Sigmoid colon (tissue), 6 donors: ENCODE measurements at regions not wholly inside any gene's neighbourhood (a gene's known extent, or its start where the extent isn't known, plus 50 kb on each side); places are given as distances from the start of the nearest gene placed in this dataset.

Source experiments
- DNase-seq: peaks from one replicate; pipeline ENCODE4 v3.0.0-alpha.2; 2019
- H3K27ac ChIP-seq, 4 donors: fragments of 200-600 bp; sonication (generic); one replicate each; pipeline ENCODE4 v1.5.1; 2016 to 2019; ENCODE audit warnings: mild to moderate bottlenecking in 1 of 4
- H3K27me3 ChIP-seq, 3 donors: fragments of 200-600 bp; sonication (generic); one replicate each; pipeline ENCODE4 v1.5.1; 2019; ENCODE audit warnings: mild to moderate bottlenecking in 1 of 3
- H3K36me3 ChIP-seq, 4 donors: fragments of 200-600 bp; sonication (generic); one replicate each; pipeline ENCODE4 v1.5.1; 2016 to 2019
- H3K4me1 ChIP-seq, 4 donors: fragments of 200-600 bp; sonication (generic); one replicate each; pipeline ENCODE4 v1.5.1; 2017 to 2019
- H3K4me3 ChIP-seq, 4 donors: fragments of 200-600 bp; sonication (generic); one replicate each; pipeline ENCODE4 v1.5.1; 2017 to 2019; ENCODE audit warnings: mild to moderate bottlenecking in 2 of 4, moderate library complexity in 1 of 4
- H3K9me3 ChIP-seq, 4 donors: fragments of 200-600 bp in 3 of 4; sonication (generic) in 3 of 4; one replicate each; pipeline versions ENCODE4 v1.5.1 to v1.6.1; 2013 to 2019
- EP300 ChIP-seq, 4 donors: sonication (generic); formaldehyde crosslinking; IDR thresholded peaks; one replicate each; pipeline ENCODE4 v1.6.1; 2017; ENCODE audit warnings: antibody characterized with exemption in 4 of 4
- POLR2A ChIP-seq, 2 donors: fragments of 450-650 bp; IDR thresholded peaks; one replicate each; pipeline ENCODE4 v1.6.1; 2016; ENCODE audit warnings: antibody characterized with exemption in 2 of 2, mild to moderate bottlenecking in 2 of 2, moderate library complexity in 2 of 2
- POLR2AphosphoS5 ChIP-seq, 4 donors: sonication (generic); formaldehyde crosslinking; IDR thresholded peaks; one replicate each; pipeline ENCODE4 v1.6.1; 2017; ENCODE audit warnings: antibody characterized with exemption in 4 of 4
- WGBS, 2 donors: extraction: QIAGEN DNeasy Blood & Tissue Kit; methylation state at CpG; one replicate each; pipeline ENCODE4 v1.1.7; 2013; 5-methylcytosine and 5-hydroxymethylcytosine counted together
- intact Hi-C: fragments of 100-400 bp; cut with DNase I; formaldehyde crosslinking; loops from one replicate; pipeline ENCODE4 v1.15.1; 2023
- TF ChIP-seq, protein P1 (sequence below), 4 experiments: fragments of 450-650 bp in 3 of 4; fragments of 200-600 bp in 1 of 4; IDR thresholded peaks; one replicate each; pipeline ENCODE4 v1.5.1; 2016 to 2019; ENCODE audit warnings: antibody characterized with exemption in 4 of 4, mild to moderate bottlenecking in 3 of 4, moderate library complexity in 2 of 4
- donor health status: healthy with polysubstance abuse.
- donor health status: healthy.

DNA sequence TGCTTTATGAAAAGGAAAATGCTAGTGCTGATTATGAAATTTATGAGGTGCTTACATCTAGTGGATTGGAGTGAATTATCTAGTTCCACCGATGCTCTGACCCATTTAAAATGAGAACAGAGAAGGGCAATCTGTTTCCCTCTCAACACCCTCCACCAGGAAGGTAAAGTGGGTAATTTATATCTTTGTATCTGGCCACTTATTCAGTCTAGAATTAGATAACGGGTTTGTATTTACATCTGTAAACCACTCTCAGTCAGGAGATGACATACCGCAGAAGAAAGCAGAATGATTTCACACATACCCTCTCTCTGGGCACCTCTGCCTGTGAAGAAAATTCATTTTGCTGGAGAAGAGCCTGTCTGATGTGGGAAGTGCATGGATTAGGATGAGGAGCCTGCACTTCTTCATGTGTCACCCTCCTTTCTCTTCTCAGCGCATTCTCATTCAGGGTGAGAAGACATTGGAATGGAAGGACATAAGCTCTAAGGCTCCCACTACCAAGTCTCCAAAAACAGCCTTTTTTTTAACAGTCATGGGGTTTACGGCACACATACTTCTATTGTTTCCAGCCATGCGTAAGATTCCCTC is 646.7 kb upstream of the SALL1 start:
- 75 to 88% methylated on average over 6 of the region's 6 CpGs for WGBS, 2 donors
- no peak overlapping the region for H3K27ac ChIP-seq
- no peak overlapping the region for H3K4me3 ChIP-seq
- intact Hi-C loops: no loop called here
- H3K4me1 ChIP-seq: no peaks in the 10 kb centered on the region
- no peaks in the 10 kb centered on the region for H3K9me3 ChIP-seq
- no peaks in the 10 kb centered on the region for H3K36me3 ChIP-seq
- no peak for DNase-seq
- TF ChIP-seq POLR2AphosphoS5 (IDR thresholded peaks at IDR 0.05) (no peak), EP300 (IDR thresholded peaks at IDR 0.05) (no peak), POLR2A (IDR thresholded peaks at IDR 0.05) (no peak)
- TF ChIP-seq, protein P1, sequence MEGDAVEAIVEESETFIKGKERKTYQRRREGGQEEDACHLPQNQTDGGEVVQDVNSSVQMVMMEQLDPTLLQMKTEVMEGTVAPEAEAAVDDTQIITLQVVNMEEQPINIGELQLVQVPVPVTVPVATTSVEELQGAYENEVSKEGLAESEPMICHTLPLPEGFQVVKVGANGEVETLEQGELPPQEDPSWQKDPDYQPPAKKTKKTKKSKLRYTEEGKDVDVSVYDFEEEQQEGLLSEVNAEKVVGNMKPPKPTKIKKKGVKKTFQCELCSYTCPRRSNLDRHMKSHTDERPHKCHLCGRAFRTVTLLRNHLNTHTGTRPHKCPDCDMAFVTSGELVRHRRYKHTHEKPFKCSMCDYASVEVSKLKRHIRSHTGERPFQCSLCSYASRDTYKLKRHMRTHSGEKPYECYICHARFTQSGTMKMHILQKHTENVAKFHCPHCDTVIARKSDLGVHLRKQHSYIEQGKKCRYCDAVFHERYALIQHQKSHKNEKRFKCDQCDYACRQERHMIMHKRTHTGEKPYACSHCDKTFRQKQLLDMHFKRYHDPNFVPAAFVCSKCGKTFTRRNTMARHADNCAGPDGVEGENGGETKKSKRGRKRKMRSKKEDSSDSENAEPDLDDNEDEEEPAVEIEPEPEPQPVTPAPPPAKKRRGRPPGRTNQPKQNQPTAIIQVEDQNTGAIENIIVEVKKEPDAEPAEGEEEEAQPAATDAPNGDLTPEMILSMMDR (IDR thresholded peaks at IDR 0.05): no peak
- no peaks in the 10 kb centered on the region for H3K27me3 ChIP-seq

- no peak for TF ChIP-seq POLR2A (IDR thresholded peaks at IDR 0.05)
- no peak for TF ChIP-seq EP300 (IDR thresholded peaks at IDR 0.05)
- TF ChIP-seq, protein P1 (IDR thresholded peaks at IDR 0.05): no peak
- no peak for TF ChIP-seq POLR2AphosphoS5 (IDR thresholded peaks at IDR 0.05)
- 81% methylated on average over 3 of the region's 3 CpGs for WGBS, 2 donors
- no peak for DNase-seq
- no peaks in the 10 kb centered on the region for H3K4me1 ChIP-seq
- no peak overlapping the region for H3K27ac ChIP-seq
- no peaks in the 10 kb centered on the region for H3K9me3 ChIP-seq
- no peaks in the 10 kb centered on the region for H3K27me3 ChIP-seq
- H3K36me3 ChIP-seq: no peaks in the 10 kb centered on the region
- no peak overlapping the region for H3K4me3 ChIP-seq
- intact Hi-C loops: no loop called here
Observed at GRCh38 chr16:51779240-51779639, 628.2 kb upstream of the SALL1 start.

- TF ChIP-seq POLR2A (IDR thresholded peaks at IDR 0.05) (no peak), POLR2AphosphoS5 (IDR thresholded peaks at IDR 0.05) (no peak), EP300 (IDR thresholded peaks at IDR 0.05) (no peak)
- TF ChIP-seq, protein P1 (IDR thresholded peaks at IDR 0.05): no peak
- WGBS, 2 donors: 75 to 85% methylated on average over 22 of the region's 22 CpGs
Observed at GRCh38 chr16:51773071-51773890, 622.2 kb upstream of the SALL1 start.

GRCh38 chr16:51766739-51767138 is 615.7 kb upstream of the SALL1 start:
- peaks cover 0 to 23% (median 0%) of the 10 kb centered on the region in 3 donors for H3K27me3 ChIP-seq
- no peaks in the 10 kb centered on the region for H3K36me3 ChIP-seq
- 41 to 53% methylated on average over 2 of the region's 2 CpGs for WGBS, 2 donors
- no peak for TF ChIP-seq POLR2AphosphoS5 (IDR thresholded peaks at IDR 0.05)
- TF ChIP-seq, protein P1 (IDR thresholded peaks at IDR 0.05): no peak
- TF ChIP-seq EP300 (IDR thresholded peaks at IDR 0.05): no peak
- TF ChIP-seq POLR2A (IDR thresholded peaks at IDR 0.05): no peak
- DNase-seq: no peak
- intact Hi-C loops: no loop called here
- no peaks in the 10 kb centered on the region for H3K9me3 ChIP-seq
- no peak overlapping the region for H3K27ac ChIP-seq
- H3K4me1 ChIP-seq: peaks cover 0 to 4% (median 1%) of the 10 kb centered on the region in 4 donors
- H3K4me3 ChIP-seq: no peak overlapping the region

More at GRCh38 chr16:51773071-51773890, 622.2 kb upstream of the SALL1 start:
- H3K27me3 ChIP-seq: peaks cover 0 to 3% (median 0%) of the 10 kb centered on the region in 3 donors
- no peak overlapping the region for H3K27ac ChIP-seq
- H3K4me3 ChIP-seq: no peak overlapping the region
- H3K36me3 ChIP-seq: no peaks in the 10 kb centered on the region
- intact Hi-C loops: no loop called here
- H3K4me1 ChIP-seq: no peaks in the 10 kb centered on the region
- DNase-seq: no peak
- H3K9me3 ChIP-seq: no peaks in the 10 kb centered on the region
